Upper lobe of left lung (tissue), 4 donors: ENCODE measurements at regions not wholly inside any gene's neighbourhood (a gene's known extent, or its start where the extent isn't known, plus 50 kb on each side); places are given as distances from the start of the nearest gene placed in this dataset.

ENCODE experiments used
- CTCF ChIP-seq, 6 experiments: fragments of 450-650 bp in 4 of 6; fragments of 200-600 bp in 2 of 6; sonication (generic) in 2 of 6; IDR thresholded peaks; one replicate each; pipeline ENCODE4 v1.5.1; 2016 to 2019; ENCODE audit warnings: antibody characterized with exemption in 6 of 6
- POLR2A ChIP-seq, 4 donors: fragments of 450-650 bp; IDR thresholded peaks; one replicate each; pipeline ENCODE4 v1.5.1; 2016 to 2017; ENCODE audit warnings: antibody characterized with exemption in 4 of 4, mild to moderate bottlenecking in 2 of 4

GRCh38 chr6:103699769-103700168, 1160.0 kb downstream of the HACE1 start:
- TF ChIP-seq CTCF (IDR thresholded peaks at IDR 0.05) (no peak), POLR2A (IDR thresholded peaks at IDR 0.05) (no peak)
